Vagina (tissue), 2 donors: ENCODE measurements at regions not wholly inside any gene's neighbourhood (a gene's known extent, or its start where the extent isn't known, plus 50 kb on each side); places are given as distances from the start of the nearest gene placed in this dataset.

Experiments used
- DNase-seq, 2 donors: peaks; one replicate each; pipeline ENCODE4 v3.0.0-alpha.2; 2017; ENCODE audit errors: extremely low spot score in 2 of 2
- H3K27ac ChIP-seq: fragments of 200-600 bp; sonication (generic); one replicate; pipeline ENCODE4 v1.5.1; 2019
- H3K27me3 ChIP-seq: fragments of 200-600 bp; sonication (generic); one replicate; pipeline ENCODE4 v1.5.1; 2019
- H3K36me3 ChIP-seq, 2 donors: fragments of 200-600 bp; sonication (generic); one replicate each; pipeline ENCODE4 v1.5.1; 2017 to 2019
- H3K4me1 ChIP-seq: fragments of 200-600 bp; sonication (generic); one replicate; pipeline ENCODE4 v1.5.1; 2019
- H3K4me3 ChIP-seq, 2 donors: fragments of 200-600 bp; sonication (generic); 1 replicate in 1 of 2; 2 replicates in 1 of 2; pipeline ENCODE4 v1.5.1; 2016 to 2019
- H3K9me3 ChIP-seq: fragments of 200-600 bp; sonication (generic); one replicate; pipeline ENCODE4 v1.5.1; 2019
- CTCF ChIP-seq, 3 experiments: fragments of 450-650 bp in 2 of 3; fragments of 200-600 bp in 1 of 3; sonication (generic) in 1 of 3; IDR thresholded peaks; one replicate each; pipeline ENCODE4 v1.5.1; 2017 to 2019; ENCODE audit warnings: antibody characterized with exemption in 3 of 3, mild to moderate bottlenecking in 2 of 3, moderate library complexity in 2 of 3
- POLR2A ChIP-seq, 2 donors: fragments of 450-650 bp; IDR thresholded peaks; one replicate each; pipeline ENCODE4 v1.6.1; 2017; ENCODE audit warnings: antibody characterized with exemption in 2 of 2, mild to moderate bottlenecking in 2 of 2, moderate library complexity in 2 of 2
- POLR2AphosphoS5 ChIP-seq, 2 donors: sonication (generic); formaldehyde crosslinking; IDR thresholded peaks; one replicate each; pipeline ENCODE4 v1.9.0; 2017; ENCODE audit warnings: antibody characterized with exemption in 2 of 2, mild to moderate bottlenecking in 2 of 2, low read depth in 1 of 2; ENCODE audit not compliant: insufficient read depth in 1 of 2
- intact Hi-C: fragments of 100-400 bp; cut with DNase I; formaldehyde crosslinking; loops from one replicate; pipeline ENCODE4 v1.15.1; 2023

- Histone ChIP-seq H3K36me3 (no peaks in the 10 kb centered on the region), H3K4me3 (no peak overlapping the region), H3K9me3 (no peaks in the 10 kb centered on the region), H3K27ac (no peak overlapping the region), H3K4me1 (peaks cover 5% of the 10 kb centered on the region), H3K27me3 (no peaks in the 10 kb centered on the region)
- intact Hi-C loops, result no loop called here
- TF ChIP-seq POLR2AphosphoS5 (IDR thresholded peaks at IDR 0.05; ENCODE audit: insufficient read depth in 1 of 2, low read depth in 1 of 2) (no peak), POLR2A (IDR thresholded peaks at IDR 0.05) (no peak), CTCF (IDR thresholded peaks at IDR 0.05) (no peak)
- DNase-seq, result no peak
Observed at GRCh38 chr13:73661687-73662425, 472.3 kb downstream of the KLF12 start.

- Histone ChIP-seq H3K36me3 (no peaks in the 10 kb centered on the region), H3K4me1 (peaks cover 5% of the 10 kb centered on the region), H3K27me3 (no peaks in the 10 kb centered on the region), H3K9me3 (no peaks in the 10 kb centered on the region), H3K4me3 (no peak overlapping the region), H3K27ac (no peak overlapping the region)
- TF ChIP-seq POLR2A (IDR thresholded peaks at IDR 0.05) (no peak), POLR2AphosphoS5 (IDR thresholded peaks at IDR 0.05; ENCODE audit: insufficient read depth in 1 of 2, low read depth in 1 of 2) (no peak), CTCF (IDR thresholded peaks at IDR 0.05) (no peak)
- no peak for DNase-seq
- intact Hi-C loops, result no loop called here
Observed at GRCh38 chr13:73661066-73661465, 473.1 kb downstream of the KLF12 start.

GRCh38 chr13:73658639-73659038, 475.6 kb downstream of the KLF12 start:
- no peak for TF ChIP-seq POLR2A (IDR thresholded peaks at IDR 0.05)
- no peak for TF ChIP-seq POLR2AphosphoS5 (IDR thresholded peaks at IDR 0.05; ENCODE audit: insufficient read depth in 1 of 2, low read depth in 1 of 2)
- TF ChIP-seq CTCF (IDR thresholded peaks at IDR 0.05), result no peak
- intact Hi-C loops, result no loop called here
- H3K27ac ChIP-seq, result no peak overlapping the region

GRCh38 chr13:73657821-73658540, 476.2 kb downstream of the KLF12 start:
- H3K9me3 ChIP-seq, result no peaks in the 10 kb centered on the region
- DNase-seq, result no peak
- intact Hi-C loops, result no loop called here
- no peaks in the 10 kb centered on the region for H3K36me3 ChIP-seq
- no peak overlapping the region for H3K4me3 ChIP-seq
- TF ChIP-seq POLR2A (IDR thresholded peaks at IDR 0.05) (no peak), CTCF (IDR thresholded peaks at IDR 0.05) (no peak), POLR2AphosphoS5 (IDR thresholded peaks at IDR 0.05; ENCODE audit: insufficient read depth in 1 of 2, low read depth in 1 of 2) (no peak)
- H3K4me1 ChIP-seq, result no peaks in the 10 kb centered on the region
- no peak overlapping the region for H3K27ac ChIP-seq
- H3K27me3 ChIP-seq, result no peaks in the 10 kb centered on the region

More at GRCh38 chr13:73658639-73659038, 475.6 kb downstream of the KLF12 start:
- no peaks in the 10 kb centered on the region for H3K9me3 ChIP-seq
- no peaks in the 10 kb centered on the region for H3K36me3 ChIP-seq
- no peaks in the 10 kb centered on the region for H3K4me1 ChIP-seq
- no peaks in the 10 kb centered on the region for H3K27me3 ChIP-seq
- no peak overlapping the region for H3K4me3 ChIP-seq
- DNase-seq, result no peak

GRCh38 chr13:73656863-73657262, 477.3 kb downstream of the KLF12 start:
- H3K4me3 ChIP-seq, result no peak overlapping the region
- TF ChIP-seq CTCF (IDR thresholded peaks at IDR 0.05), result no peak
- TF ChIP-seq POLR2A (IDR thresholded peaks at IDR 0.05), result no peak
- no peak for TF ChIP-seq POLR2AphosphoS5 (IDR thresholded peaks at IDR 0.05; ENCODE audit: insufficient read depth in 1 of 2, low read depth in 1 of 2)
- H3K4me1 ChIP-seq, result no peaks in the 10 kb centered on the region
- intact Hi-C loops, result no loop called here
- no peaks in the 10 kb centered on the region for H3K36me3 ChIP-seq
- H3K27me3 ChIP-seq, result no peaks in the 10 kb centered on the region
- H3K9me3 ChIP-seq, result no peaks in the 10 kb centered on the region
- H3K27ac ChIP-seq, result no peak overlapping the region
- no peak for DNase-seq
